ENCODE measurements at regions not wholly inside any gene's neighbourhood (a gene's known extent, or its start where the extent isn't known, plus 50 kb on each side); places are given as distances from the start of the nearest gene placed in this dataset.

GRCh38 chr6:144476286-144476685, 191.2 kb downstream of the UTRN start:
- Mint-ChIP-seq H3K36me3 (ENCODE audit: unreplicated experiment) (peaks cover 44% of the 10 kb centered on the region), H3K4me1 (ENCODE audit: unreplicated experiment) (peaks cover 16% of the 10 kb centered on the region), H3K4me3 (ENCODE audit: unreplicated experiment) (no peak overlapping the region), H3K27me3 (ENCODE audit: unreplicated experiment) (no peaks in the 10 kb centered on the region), H3K27ac (ENCODE audit: unreplicated experiment) (peak overlapping the region; percentile 32), H3K9me3 (ENCODE audit: unreplicated experiment) (no peaks in the 10 kb centered on the region)
- DNase-seq (ENCODE audit: extremely low spot score, unreplicated experiment) = no peak
- TF ChIP-seq CTCF (IDR thresholded peaks at IDR 0.05) = no peak

- Mint-ChIP-seq H3K4me1 (ENCODE audit: unreplicated experiment) (peaks cover 18% of the 10 kb centered on the region), H3K4me3 (ENCODE audit: unreplicated experiment) (no peak overlapping the region), H3K36me3 (ENCODE audit: unreplicated experiment) (peaks cover 43% of the 10 kb centered on the region), H3K27me3 (ENCODE audit: unreplicated experiment) (no peaks in the 10 kb centered on the region), H3K9me3 (ENCODE audit: unreplicated experiment) (no peaks in the 10 kb centered on the region), H3K27ac (ENCODE audit: unreplicated experiment) (peak overlapping the region; percentile 40)
- DNase-seq (ENCODE audit: extremely low spot score, unreplicated experiment) = no peak
- no peak for TF ChIP-seq CTCF (IDR thresholded peaks at IDR 0.05)
Measured at GRCh38 chr6:144477396-144477795, 192.3 kb downstream of the UTRN start.

- Mint-ChIP-seq H3K4me1 (ENCODE audit: unreplicated experiment) (peaks cover 18% of the 10 kb centered on the region), H3K27ac (ENCODE audit: unreplicated experiment) (peak overlapping the region; percentile 40), H3K27me3 (ENCODE audit: unreplicated experiment) (no peaks in the 10 kb centered on the region), H3K9me3 (ENCODE audit: unreplicated experiment) (no peaks in the 10 kb centered on the region), H3K4me3 (ENCODE audit: unreplicated experiment) (no peak overlapping the region), H3K36me3 (ENCODE audit: unreplicated experiment) (peaks cover 46% of the 10 kb centered on the region)
- DNase-seq (ENCODE audit: extremely low spot score, unreplicated experiment) = no peak
- TF ChIP-seq CTCF (IDR thresholded peaks at IDR 0.05) = no peak
Measured at GRCh38 chr6:144477856-144478255, 192.7 kb downstream of the UTRN start.

GRCh38 chr6:144478483-144478882, 193.3 kb downstream of the UTRN start:
- DNase-seq (ENCODE audit: extremely low spot score, unreplicated experiment) = no peak
- Mint-ChIP-seq H3K4me3 (ENCODE audit: unreplicated experiment) (no peak overlapping the region), H3K4me1 (ENCODE audit: unreplicated experiment) (peaks cover 18% of the 10 kb centered on the region), H3K27me3 (ENCODE audit: unreplicated experiment) (no peaks in the 10 kb centered on the region), H3K27ac (ENCODE audit: unreplicated experiment) (peak overlapping the region; percentile 61), H3K36me3 (ENCODE audit: unreplicated experiment) (peaks cover 43% of the 10 kb centered on the region), H3K9me3 (ENCODE audit: unreplicated experiment) (no peaks in the 10 kb centered on the region)
- TF ChIP-seq CTCF (IDR thresholded peaks at IDR 0.05) = no peak

GRCh38 chr6:144479991-144480390, 194.9 kb downstream of the UTRN start:
- DNase-seq (ENCODE audit: extremely low spot score, unreplicated experiment) = no peak
- Mint-ChIP-seq H3K9me3 (ENCODE audit: unreplicated experiment) (no peaks in the 10 kb centered on the region), H3K4me1 (ENCODE audit: unreplicated experiment) (peaks cover 18% of the 10 kb centered on the region), H3K4me3 (ENCODE audit: unreplicated experiment) (no peak overlapping the region), H3K27me3 (ENCODE audit: unreplicated experiment) (no peaks in the 10 kb centered on the region), H3K36me3 (ENCODE audit: unreplicated experiment) (peaks cover 41% of the 10 kb centered on the region), H3K27ac (ENCODE audit: unreplicated experiment) (no peak overlapping the region)
- no peak for TF ChIP-seq CTCF (IDR thresholded peaks at IDR 0.05)

All from osteocyte (in vitro differentiated cells).